Neuronal stem cell (in vitro differentiated cells): ENCODE measurements at regions not wholly inside any gene's neighbourhood (a gene's known extent, or its start where the extent isn't known, plus 50 kb on each side); places are given as distances from the start of the nearest gene placed in this dataset.
A peak's percentile ranks its signal among the peaks of the same experiment; 100 is the strongest.

ENCODE experiments used
- DNase-seq: peaks from one replicate; pipeline ENCODE4 v3.0.0-alpha.2; 2013; ENCODE audit warnings: low spot score
- H2AFZ ChIP-seq: one replicate; pipeline ENCODE4 v1.6.1; 2013; ENCODE audit warnings: mild to moderate bottlenecking, low read length, inconsistent platforms
- H2AK5ac ChIP-seq: 2 replicates; pipeline ENCODE4 v1.6.1; 2013; ENCODE audit warnings: low read depth, mild to moderate bottlenecking, inconsistent platforms, low read length, moderate library complexity, mixed read lengths
- H2BK120ac ChIP-seq: 2 replicates; pipeline ENCODE4 v1.6.1; 2013; ENCODE audit warnings: low read depth, mild to moderate bottlenecking, inconsistent platforms, low read length, moderate library complexity, mixed read lengths
- H2BK12ac ChIP-seq: one replicate; pipeline ENCODE4 v1.6.1; 2013; ENCODE audit warnings: low read length, inconsistent platforms
- H2BK15ac ChIP-seq: 2 replicates; pipeline ENCODE4 v1.6.1; 2013; ENCODE audit warnings: mild to moderate bottlenecking, low read length, inconsistent platforms, mixed read lengths
- H2BK5ac ChIP-seq: one replicate; pipeline ENCODE4 v1.6.1; 2013; ENCODE audit warnings: inconsistent platforms, mild to moderate bottlenecking, low read length, moderate library complexity
- H3K14ac ChIP-seq: one replicate; pipeline ENCODE4 v1.6.1; 2013; ENCODE audit warnings: low read length, inconsistent platforms
- H3K18ac ChIP-seq: 2 replicates; pipeline ENCODE4 v1.6.1; 2013; ENCODE audit warnings: low read length, inconsistent platforms
- H3K23ac ChIP-seq: 2 replicates; pipeline ENCODE4 v1.6.1; 2013; ENCODE audit warnings: low read depth, mild to moderate bottlenecking, mixed read lengths, low read length, inconsistent platforms; ENCODE audit not compliant: poor library complexity
- H3K27ac ChIP-seq: replicated peaks from 3 replicates; pipeline ENCODE4 v1.5.1; 2013; ENCODE audit warnings: low read length, inconsistent platforms
- H3K27me3 ChIP-seq, 3 experiments: 2 replicates each; pipeline ENCODE4 v1.6.1; 2013; ENCODE audit warnings: low read length in 3 of 3, mild to moderate bottlenecking in 2 of 3, inconsistent platforms in 1 of 3, low read depth in 1 of 3, mixed read lengths in 1 of 3, moderate library complexity in 1 of 3; ENCODE audit not compliant: control insufficient read depth in 3 of 3, insufficient read depth in 3 of 3
- H3K36me3 ChIP-seq, 2 donors: replicated peaks in 1 of 2; 2 replicates each; pipeline ENCODE4 v1.6.1; 2013; ENCODE audit warnings: low read length in 2 of 2; ENCODE audit not compliant: control insufficient read depth in 2 of 2, insufficient read depth in 2 of 2
- H3K4ac ChIP-seq: 2 replicates; pipeline ENCODE4 v1.6.1; 2013; ENCODE audit warnings: inconsistent platforms, mild to moderate bottlenecking, low read length, moderate library complexity
- H3K4me1 ChIP-seq, 2 donors: 1 replicate in 1 of 2; 2 replicates in 1 of 2; pipeline ENCODE4 v1.6.1; 2013; ENCODE audit warnings: low read length in 2 of 2, low read depth in 1 of 2; ENCODE audit not compliant: control insufficient read depth in 2 of 2, insufficient read depth in 1 of 2
- H3K4me2 ChIP-seq: one replicate; pipeline ENCODE4 v1.6.1; 2013; ENCODE audit warnings: mild to moderate bottlenecking, low read length, inconsistent platforms; ENCODE audit not compliant: insufficient read depth, poor library complexity, severe bottlenecking
- H3K4me3 ChIP-seq, 2 donors: 2 replicates each; pipeline ENCODE4 v1.5.1; 2013; ENCODE audit warnings: low read length in 2 of 2, mild to moderate bottlenecking in 2 of 2, inconsistent platforms in 1 of 2, moderate library complexity in 1 of 2
- H3K79me1 ChIP-seq: one replicate; pipeline ENCODE4 v1.6.1; 2013; ENCODE audit warnings: low read depth, mild to moderate bottlenecking, inconsistent platforms, low read length, moderate library complexity
- H3K9ac ChIP-seq: one replicate; pipeline ENCODE4 v1.6.1; 2013; ENCODE audit warnings: mild to moderate bottlenecking, low read depth, low read length, inconsistent platforms; ENCODE audit not compliant: poor library complexity
- H3K9me3 ChIP-seq, 2 donors: replicated peaks in 1 of 2; 2 replicates each; pipeline versions ENCODE3 to v1.6.1; 2013; ENCODE audit warnings: low read length in 2 of 2, mild to moderate bottlenecking in 2 of 2, inconsistent platforms in 1 of 2, low read depth in 1 of 2, mixed read lengths in 1 of 2, moderate library complexity in 1 of 2; ENCODE audit not compliant: control insufficient read depth in 2 of 2, insufficient read depth in 1 of 2
- H4K8ac ChIP-seq: one replicate; pipeline ENCODE4 v1.6.1; 2013; ENCODE audit warnings: low read depth, mild to moderate bottlenecking, inconsistent platforms, low read length, moderate library complexity
- H4K91ac ChIP-seq: one replicate; pipeline ENCODE4 v1.6.1; 2013; ENCODE audit warnings: low read length, low read depth, mild to moderate bottlenecking, inconsistent platforms; ENCODE audit not compliant: poor library complexity
- whole genome bisulfite sequencing, 2 donors: extraction: QIAGEN DNeasy Blood & Tissue Kit; methylation state at CpG; one replicate each; pipeline ENCODE4 v1.1.7; 2013; ENCODE audit warnings: missing lambda C conversion rate in 2 of 2, mixed read lengths in 1 of 2; ENCODE audit not compliant: insufficient read length in 2 of 2, insufficient replicate concordance in 1 of 2; ENCODE audit errors: extremely low coverage in 2 of 2; 5-methylcytosine and 5-hydroxymethylcytosine counted together

GRCh38 chr2:239612133-239612532, 211.3 kb upstream of the HDAC4 start:
- Histone ChIP-seq H2BK5ac (no peak overlapping the region), H3K18ac (no peak overlapping the region), H3K4me2 (no peak overlapping the region), H2AK5ac (no peak overlapping the region), H2BK12ac (no peak overlapping the region), H2AFZ (no peak overlapping the region), H3K4me1 (peaks cover 0 to 3% of the 10 kb centered on the region in 2 donors), H3K4me3 (no peak overlapping the region), H3K9me3 (peaks cover 0 to 4% of the 10 kb centered on the region in 2 donors), H3K4ac (peak overlapping the region; percentile 54), H3K36me3 (no peaks in the 10 kb centered on the region), H4K8ac (no peak overlapping the region), H3K27ac (no peak overlapping the region), H3K9ac (no peak overlapping the region), H4K91ac (no peak overlapping the region), H3K27me3 (no peaks in the 10 kb centered on the region), H3K14ac (no peak overlapping the region), H2BK120ac (no peak overlapping the region), H3K23ac (no peak overlapping the region), H3K79me1 (no peaks in the 10 kb centered on the region), H2BK15ac (no peak overlapping the region)
- WGBS, 2 donors, result no CpG with 5 or more reads among the region's 11 CpGs
- DNase-seq, result no peak

- no peaks in the 10 kb centered on the region for H3K79me1 ChIP-seq
- peaks cover 0 to 3% of the 10 kb centered on the region in 2 donors for H3K4me1 ChIP-seq
- H3K36me3 ChIP-seq, result no peaks in the 10 kb centered on the region
- no peak overlapping the region for H3K4ac ChIP-seq
- H3K9me3 ChIP-seq, result peaks cover 0 to 4% of the 10 kb centered on the region in 2 donors
- H2AFZ ChIP-seq, result no peak overlapping the region
- H3K18ac ChIP-seq, result peak overlapping the region; percentile 21
- no peak overlapping the region for H2BK15ac ChIP-seq
- no peak overlapping the region for H3K27ac ChIP-seq
- H3K4me2 ChIP-seq, result no peak overlapping the region
- H3K9ac ChIP-seq, result no peak overlapping the region
- no peak overlapping the region for H3K23ac ChIP-seq
- no peak overlapping the region for H2BK5ac ChIP-seq
- H3K14ac ChIP-seq, result no peak overlapping the region
- no peak overlapping the region for H4K91ac ChIP-seq
- no peak overlapping the region for H4K8ac ChIP-seq
- H2BK12ac ChIP-seq, result no peak overlapping the region
- H2BK120ac ChIP-seq, result no peak overlapping the region
- no peak overlapping the region for H2AK5ac ChIP-seq
- H3K27me3 ChIP-seq, result no peaks in the 10 kb centered on the region
- H3K4me3 ChIP-seq, result peak overlapping the region in 1 of 2 donors; percentile 36
- no CpG with 5 or more reads among the region's 10 CpGs for WGBS, 2 donors
- no peak for DNase-seq
Measured at GRCh38 chr2:239611222-239611795, 210.5 kb upstream of the HDAC4 start.

- no peak overlapping the region for H3K9ac ChIP-seq
- no peak overlapping the region for H2BK12ac ChIP-seq
- no peak overlapping the region for H2BK15ac ChIP-seq
- DNase-seq, result no peak
- H2BK120ac ChIP-seq, result no peak overlapping the region
- no peak overlapping the region for H3K4me3 ChIP-seq
- H3K27ac ChIP-seq, result no peak overlapping the region
- no peak overlapping the region for H2AFZ ChIP-seq
- H2AK5ac ChIP-seq, result no peak overlapping the region
- H3K36me3 ChIP-seq, result no peaks in the 10 kb centered on the region
- H3K18ac ChIP-seq, result no peak overlapping the region
- H3K9me3 ChIP-seq, result peaks cover 0 to 4% of the 10 kb centered on the region in 2 donors
- no peaks in the 10 kb centered on the region for H3K79me1 ChIP-seq
- no peak overlapping the region for H4K8ac ChIP-seq
- H4K91ac ChIP-seq, result no peak overlapping the region
- H2BK5ac ChIP-seq, result no peak overlapping the region
- H3K14ac ChIP-seq, result no peak overlapping the region
- no peak overlapping the region for H3K4me2 ChIP-seq
- WGBS, 2 donors, result no CpG with 5 or more reads among the region's 9 CpGs
- no peak overlapping the region for H3K23ac ChIP-seq
- H3K27me3 ChIP-seq, result no peaks in the 10 kb centered on the region
- H3K4ac ChIP-seq, result no peak overlapping the region
- H3K4me1 ChIP-seq, result peaks cover 0 to 3% of the 10 kb centered on the region in 2 donors
Measured at GRCh38 chr2:239610457-239611221, 209.8 kb upstream of the HDAC4 start.

- Histone ChIP-seq H3K27me3 (no peaks in the 10 kb centered on the region), H2BK5ac (no peak overlapping the region), H3K4me3 (no peak overlapping the region), H3K4me1 (peaks cover 0 to 3% of the 10 kb centered on the region in 2 donors), H2BK120ac (no peak overlapping the region), H3K4ac (no peak overlapping the region), H3K18ac (no peak overlapping the region), H2AFZ (no peak overlapping the region), H3K9me3 (peaks cover 0 to 4% of the 10 kb centered on the region in 2 donors), H2AK5ac (peak overlapping the region; percentile 71), H3K79me1 (no peaks in the 10 kb centered on the region), H4K8ac (no peak overlapping the region), H3K23ac (no peak overlapping the region), H3K36me3 (no peaks in the 10 kb centered on the region), H3K14ac (no peak overlapping the region), H4K91ac (no peak overlapping the region), H2BK15ac (no peak overlapping the region), H3K9ac (no peak overlapping the region), H3K27ac (no peak overlapping the region), H3K4me2 (no peak overlapping the region), H2BK12ac (no peak overlapping the region)
- DNase-seq, result no peak
- no CpG with 5 or more reads among the region's 26 CpGs for WGBS, 2 donors
Measured at GRCh38 chr2:239609607-239610310, 208.9 kb upstream of the HDAC4 start.
